Panc1 (cell line): ENCODE measurements at regions not wholly inside any gene's neighbourhood (a gene's known extent, or its start where the extent isn't known, plus 50 kb on each side); places are given as distances from the start of the nearest gene placed in this dataset.

ENCODE experiments used
- ATAC-seq: fragments of 200-7000 bp; cut with Tn5 transposase; 2 replicates; pipeline ENCODE4 v1.9.1; 2020; ENCODE audit warnings: mild to moderate bottlenecking, moderate library complexity
- BruUV-seq: library from RNA; stranded (reverse); fragments of 400-500 nt; replicated peaks from 2 replicates; lab custom pipeline; 2021; lab: Mats Ljungman, UMichigan
- CTCF ChIA-PET: fragments of 300-600 bp; sonication (Branson Sonifier 250); formaldehyde crosslinking; loops from one replicate; lab custom pipeline; 2022; ENCODE audit warnings: antibody characterized with exemption; lab: Charles Lee
- POLR2A ChIA-PET: fragments of 300-600 bp; sonication (Branson Sonifier 250); formaldehyde crosslinking; loops from one replicate; lab custom pipeline; 2022; ENCODE audit warnings: antibody characterized with exemption; lab: Charles Lee
- DNase-seq: peaks from one replicate; pipeline ENCODE4 v3.0.0-alpha.2; 2010; ENCODE audit warnings: low read depth, low spot score
- H3K27ac ChIP-seq: 2 replicates; pipeline ENCODE4 v1.5.1; 2011; ENCODE audit warnings: mild to moderate bottlenecking, low read length, inconsistent platforms
- H3K27me3 ChIP-seq: fragments of 200-500 bp; sonication (Bioruptor generic); 2 replicates; pipeline ENCODE4 v1.6.0; 2014; ENCODE audit warnings: low read length, inconsistent platforms; ENCODE audit not compliant: control insufficient read depth, insufficient read depth
- H3K36me3 ChIP-seq: fragments of 200-500 bp; sonication (Bioruptor generic); 2 replicates; pipeline ENCODE4 v1.5.1; 2014; ENCODE audit warnings: inconsistent platforms, mild to moderate bottlenecking, low read length, moderate library complexity; ENCODE audit not compliant: control insufficient read depth, insufficient read depth
- H3K4me1 ChIP-seq: 2 replicates; pipeline ENCODE4 v1.5.1; 2011; ENCODE audit warnings: inconsistent platforms, mild to moderate bottlenecking, low read length, moderate library complexity; ENCODE audit not compliant: control insufficient read depth, insufficient read depth
- H3K4me3 ChIP-seq, 2 experiments: 2 replicates each; pipeline ENCODE4 v1.5.1; 2011 to 2012; ENCODE audit warnings: low read depth in 2 of 2, low read length in 2 of 2, mild to moderate bottlenecking in 2 of 2, inconsistent platforms in 1 of 2, moderate library complexity in 1 of 2
- H3K9me3 ChIP-seq: fragments of 200-500 bp; sonication (Bioruptor generic); 2 replicates; pipeline ENCODE4 v1.5.1; 2014; ENCODE audit warnings: low read depth, mild to moderate bottlenecking, inconsistent platforms, low read length, moderate library complexity; ENCODE audit not compliant: control insufficient read depth, insufficient read depth
- CTCF ChIP-seq: fragments of 450-650 bp; IDR thresholded peaks from 2 replicates; pipeline ENCODE4 v1.5.1; 2017; ENCODE audit warnings: mild to moderate bottlenecking
- POLR2AphosphoS5 ChIP-seq: IDR thresholded peaks from 2 replicates; pipeline ENCODE4 v1.6.1; 2012; ENCODE audit warnings: mild to moderate bottlenecking, low read depth, low read length, moderate library complexity
- REST ChIP-seq, 2 experiments: IDR thresholded peaks; 2 replicates each; pipeline ENCODE4 v1.6.1; 2011 to 2012; ENCODE audit warnings: low read depth in 2 of 2, control low read depth in 1 of 2, low read length in 1 of 2, mild to moderate bottlenecking in 1 of 2, moderate library complexity in 1 of 2; ENCODE audit not compliant: insufficient read depth in 1 of 2
- SIN3A ChIP-seq: IDR thresholded peaks from 2 replicates; pipeline ENCODE4 v1.6.1; 2012; ENCODE audit warnings: low read depth, mild to moderate bottlenecking, low read length, moderate library complexity, borderline replicate concordance; ENCODE audit not compliant: insufficient read depth
- TCF7L2 ChIP-seq: IDR thresholded peaks from 2 replicates; pipeline ENCODE4 v1.6.1; 2011; ENCODE audit warnings: mild to moderate bottlenecking, low read depth, low read length, inconsistent platforms
- in situ Hi-C: cut with HindIII; loops from 2 replicates; pipeline ENCODE4 v1.10.0; 2016; ENCODE audit warnings: low sequenced_read_pairs, low pct_unique_long_range_greater_than_20kb
- intact Hi-C: fragments of 100-400 bp; cut with micrococcal nuclease; formaldehyde crosslinking; loops from one replicate; pipeline ENCODE4 v1.10.0; 2022; ENCODE audit not compliant: unreplicated experiment

GRCh38 chr13:104065328-104065727 lies 999.1 kb upstream of the SLC10A2 start:
- BruUV-seq: no TSS peak
- H3K27me3 ChIP-seq: no peaks in the 10 kb centered on the region
- H3K4me1 ChIP-seq: no peaks in the 10 kb centered on the region
- ATAC-seq (no peak), DNase-seq (no peak)
- no peaks in the 10 kb centered on the region for H3K36me3 ChIP-seq
- no peaks in the 10 kb centered on the region for H3K9me3 ChIP-seq
- in situ Hi-C loops: no loop called here
- intact Hi-C loops: no loop called here
- TF ChIP-seq REST (IDR thresholded peaks at IDR 0.05; ENCODE audit: insufficient read depth in 1 of 2, low read depth in 2 of 2, low read length in 1 of 2) (no peak), POLR2AphosphoS5 (no peak), SIN3A (no peak), TCF7L2 (no peak), CTCF (no peak)
- no peak overlapping the region for H3K27ac ChIP-seq
- POLR2A ChIA-PET: no interaction called here
- CTCF ChIA-PET: no interaction called here
- no peak overlapping the region for H3K4me3 ChIP-seq

GRCh38 chr13:104057861-104058260 lies 991.6 kb upstream of the SLC10A2 start:
- no peak for ATAC-seq
- Histone ChIP-seq H3K4me1 (no peaks in the 10 kb centered on the region), H3K27me3 (no peaks in the 10 kb centered on the region), H3K27ac (no peak overlapping the region), H3K9me3 (no peaks in the 10 kb centered on the region), H3K36me3 (no peaks in the 10 kb centered on the region), H3K4me3 (no peak overlapping the region)
- in situ Hi-C loops (no loop called here), intact Hi-C loops (no loop called here)
- POLR2A ChIA-PET: no interaction called here
- DNase-seq: no peak
- CTCF ChIA-PET: no interaction called here
- BruUV-seq: no TSS peak
- TF ChIP-seq REST (IDR thresholded peaks at IDR 0.05; ENCODE audit: insufficient read depth in 1 of 2, low read depth in 2 of 2, low read length in 1 of 2) (no peak), CTCF (no peak), POLR2AphosphoS5 (no peak), SIN3A (no peak), TCF7L2 (no peak)
